GM19395 (cell line): ENCODE measurements at regions not wholly inside any gene's neighbourhood (a gene's known extent, or its start where the extent isn't known, plus 50 kb on each side); places are given as distances from the start of the nearest gene placed in this dataset.

ENCODE experiments used
- ATAC-seq: cut with Tn5 transposase; IDR thresholded peaks from one replicate; pipeline ENCODE4 v1.9.1; 2021; ENCODE audit warnings: mild to moderate bottlenecking, moderate library complexity; ENCODE audit not compliant: unreplicated experiment

DNA sequence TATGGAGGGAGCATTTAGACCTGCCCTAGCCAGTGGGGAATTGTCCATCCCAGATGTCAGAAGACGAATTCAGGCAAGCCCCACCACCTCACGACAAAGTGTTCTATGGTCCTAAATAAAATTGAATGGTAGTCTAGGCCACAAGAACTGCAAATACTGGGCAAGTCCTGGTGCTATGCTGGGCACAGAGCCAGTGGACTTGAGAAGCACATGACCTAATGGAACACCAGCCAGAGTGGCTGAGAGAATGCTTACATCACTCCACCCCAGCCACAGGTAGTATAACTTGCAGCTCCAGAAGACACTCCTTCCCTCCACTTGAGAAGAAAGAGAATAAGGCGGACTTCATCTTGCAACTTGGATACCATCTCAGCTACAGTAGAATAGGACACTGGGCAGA, 567.3 kb upstream of the CXADR start:
- ATAC-seq = no peak

DNA sequence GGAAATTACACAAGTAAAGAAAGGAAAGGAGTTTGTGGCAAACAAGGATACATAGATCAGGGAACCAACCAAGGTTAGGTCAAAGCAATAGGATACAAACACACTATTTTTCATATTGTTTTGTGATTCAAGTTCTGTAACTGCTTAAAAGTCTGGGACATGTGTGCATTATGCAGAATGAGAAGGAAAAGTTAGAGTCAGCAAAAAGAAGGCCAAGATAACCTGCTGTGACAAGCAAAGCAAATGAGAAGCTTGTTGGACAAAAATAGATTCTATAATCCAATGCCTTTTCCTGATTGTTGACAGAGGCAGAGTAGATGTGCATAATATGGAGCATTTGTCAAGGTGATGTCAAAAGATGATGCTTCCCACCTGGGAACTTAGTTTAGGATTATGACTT, 556.0 kb upstream of the CXADR start:
- ATAC-seq = no peak

DNA sequence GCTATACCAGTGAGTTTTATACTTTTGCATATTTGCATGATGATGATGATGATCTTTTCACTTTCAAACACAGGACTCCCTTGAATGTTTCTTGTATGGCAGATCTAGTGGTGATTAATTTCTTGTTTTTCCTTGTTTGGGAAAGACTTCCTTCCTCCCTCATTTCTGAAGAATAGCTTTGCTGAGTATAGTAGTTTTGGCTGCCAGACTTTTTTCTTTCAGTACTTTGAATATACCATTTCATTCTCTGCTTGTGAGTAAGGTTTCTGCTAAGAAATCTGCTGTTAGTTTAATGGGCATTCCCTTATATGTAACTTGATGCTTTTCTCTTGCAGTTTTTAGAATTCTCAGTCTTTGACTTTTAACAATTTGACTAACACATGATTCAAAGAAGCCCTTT, 547.4 kb upstream of the CXADR start:
- no peak for ATAC-seq

DNA sequence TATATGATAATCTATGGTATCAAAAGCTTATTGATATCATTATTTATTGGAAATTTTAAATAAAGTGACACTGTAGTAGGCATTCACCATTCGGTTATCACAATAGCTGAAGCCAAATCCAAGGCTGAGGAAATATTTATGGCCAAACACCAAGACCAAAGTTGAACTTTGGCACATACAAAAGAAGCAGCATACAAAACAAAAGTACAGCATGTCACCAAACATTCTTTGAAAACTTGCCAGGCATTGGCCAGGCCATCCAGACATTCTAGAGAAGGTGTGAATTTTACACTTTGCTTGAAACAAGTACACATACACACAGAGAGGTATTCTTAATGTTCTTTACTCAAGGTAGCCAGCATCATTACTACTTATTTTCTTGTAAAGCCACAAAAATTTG, 544.4 kb upstream of the CXADR start:
- ATAC-seq = no peak

DNA sequence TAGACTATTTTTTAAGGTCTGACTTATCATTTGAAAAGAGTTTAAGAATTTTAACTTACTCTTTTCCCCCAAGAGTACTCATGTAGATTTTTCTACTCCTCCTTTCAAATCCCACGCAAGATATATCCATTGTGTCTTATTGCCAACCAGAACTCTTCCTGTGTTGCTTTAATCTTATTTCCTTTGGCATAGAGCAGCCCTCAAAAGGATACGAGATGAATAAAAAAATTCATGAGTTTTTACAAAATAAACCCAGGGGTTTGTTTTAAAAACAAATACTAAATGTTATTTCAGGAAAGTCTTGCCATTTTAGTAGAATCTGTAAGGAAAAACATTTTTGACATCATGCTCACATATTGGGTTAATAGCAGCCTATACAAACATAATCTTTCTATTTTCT, 543.2 kb upstream of the CXADR start:
- no peak for ATAC-seq

DNA sequence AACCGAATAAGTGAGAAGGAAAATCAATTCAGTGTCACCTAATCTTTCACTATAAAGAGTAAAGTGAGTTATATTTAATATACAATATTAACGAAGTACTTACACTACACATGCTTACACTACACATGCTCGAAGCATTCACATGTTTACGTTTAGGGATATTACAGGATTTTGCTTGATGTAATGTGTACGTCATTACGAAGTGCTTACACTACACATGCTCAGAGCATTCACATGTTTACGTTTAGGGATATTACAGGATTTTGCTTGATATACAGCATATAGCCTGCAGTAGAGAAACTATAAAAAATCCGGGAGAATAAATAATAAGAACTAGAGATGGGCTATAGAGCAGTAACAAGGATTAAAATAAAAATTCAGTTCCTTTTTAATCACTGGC, 538.8 kb upstream of the CXADR start:
- ATAC-seq = no peak

DNA sequence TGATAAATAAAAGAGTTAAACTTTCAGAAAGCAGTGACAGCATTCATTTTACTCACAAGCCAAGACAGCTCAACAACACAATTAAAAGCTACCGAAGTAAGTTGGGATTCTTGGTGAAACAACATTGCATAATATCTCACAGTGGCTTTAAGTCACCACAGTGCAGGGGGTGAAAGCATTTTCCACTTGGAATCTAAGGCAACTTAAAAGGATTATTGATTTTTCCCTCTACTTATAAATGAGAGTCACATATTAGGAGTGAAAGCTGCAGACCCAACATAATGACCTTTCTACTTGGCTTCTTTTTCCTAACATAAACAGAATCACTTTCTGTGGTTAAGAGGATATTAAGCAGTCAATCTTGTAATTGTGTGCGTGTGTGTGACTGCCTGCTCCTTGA, 536.6 kb upstream of the CXADR start:
- no peak for ATAC-seq

DNA sequence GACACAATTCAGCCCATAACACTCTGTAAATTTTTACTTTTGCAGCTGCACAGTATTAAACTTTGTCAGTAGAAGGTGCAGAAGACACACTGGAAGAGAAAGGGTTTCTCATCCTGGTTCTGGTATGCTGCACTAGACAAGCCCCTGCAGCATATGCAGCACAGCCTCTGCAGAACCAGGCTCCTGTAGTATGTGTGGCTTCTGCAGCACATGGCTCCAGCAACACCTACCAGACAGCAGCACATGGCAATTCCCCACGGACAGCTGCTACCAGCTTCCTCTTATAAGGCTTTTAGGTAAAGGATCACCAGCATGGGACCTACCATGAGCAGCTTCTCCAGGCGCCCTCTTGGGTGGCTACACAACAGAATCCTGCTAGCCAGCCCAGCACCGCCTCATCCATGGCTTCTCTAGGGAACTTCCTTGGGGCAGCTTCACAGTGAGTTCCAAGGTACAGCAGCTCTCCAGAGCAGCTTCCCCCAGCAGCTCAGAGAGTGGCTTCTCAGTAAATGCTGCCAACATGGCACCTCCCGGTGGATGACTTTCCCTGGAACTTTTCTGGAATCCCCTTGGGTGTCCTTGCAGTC, 534.4 kb upstream of the CXADR start:
- no peak for ATAC-seq

DNA sequence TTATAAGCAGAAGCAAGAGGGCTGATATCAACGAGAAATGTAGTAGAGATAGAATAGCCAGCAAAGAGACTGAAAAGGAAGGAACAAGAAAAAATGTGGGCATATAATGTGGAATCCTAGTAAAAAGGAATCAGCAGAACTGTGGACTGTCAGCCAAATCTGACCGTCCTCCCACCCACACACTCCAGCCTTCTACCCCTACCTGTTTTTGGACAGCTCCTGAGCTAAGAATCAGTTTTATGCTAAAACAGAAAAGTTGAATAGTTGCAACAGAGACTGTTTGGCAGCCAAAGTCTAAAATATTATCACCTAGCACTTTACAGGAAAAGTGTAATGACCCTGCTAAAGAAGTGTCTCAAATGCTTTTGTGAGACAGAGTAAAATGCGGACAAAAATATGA, 533.3 kb upstream of the CXADR start:
- ATAC-seq = no peak

DNA sequence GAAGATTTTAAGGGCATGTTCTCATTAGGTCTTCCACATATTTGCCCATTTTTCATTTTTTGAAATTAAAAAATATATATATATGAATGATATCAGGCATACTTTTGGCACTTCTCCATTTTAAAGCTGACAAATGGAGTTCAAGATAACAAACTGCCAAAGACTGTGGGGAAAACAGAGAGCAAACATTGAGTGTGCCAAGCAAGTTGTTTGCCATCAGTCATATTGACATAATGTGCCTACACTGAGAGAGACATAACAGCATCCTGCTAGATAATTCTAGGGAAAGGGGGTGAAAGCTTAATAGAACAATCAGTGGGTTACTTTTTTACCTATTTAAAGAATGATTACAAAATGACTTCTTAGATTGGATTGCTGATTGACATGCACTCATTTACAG, 529.4 kb upstream of the CXADR start:
- no peak for ATAC-seq

DNA sequence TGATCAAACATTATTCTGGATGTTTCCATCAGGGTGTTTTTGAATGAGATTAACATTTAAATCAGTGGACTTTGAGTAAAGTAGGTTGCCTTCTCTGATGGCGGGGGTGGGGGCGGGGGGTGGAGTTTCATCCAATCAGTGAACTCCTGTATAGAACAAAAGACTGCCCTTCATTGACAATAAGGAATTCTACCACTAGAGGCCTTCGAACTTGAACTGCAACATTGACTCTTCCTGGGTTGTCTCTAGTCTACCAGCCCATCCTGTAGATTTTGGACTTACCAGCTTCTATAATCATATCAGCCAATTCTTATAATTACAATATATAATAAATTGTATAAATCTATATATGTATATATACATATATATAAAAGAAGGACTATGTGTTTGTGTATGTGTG, 520.4 kb upstream of the CXADR start:
- ATAC-seq = no peak

DNA sequence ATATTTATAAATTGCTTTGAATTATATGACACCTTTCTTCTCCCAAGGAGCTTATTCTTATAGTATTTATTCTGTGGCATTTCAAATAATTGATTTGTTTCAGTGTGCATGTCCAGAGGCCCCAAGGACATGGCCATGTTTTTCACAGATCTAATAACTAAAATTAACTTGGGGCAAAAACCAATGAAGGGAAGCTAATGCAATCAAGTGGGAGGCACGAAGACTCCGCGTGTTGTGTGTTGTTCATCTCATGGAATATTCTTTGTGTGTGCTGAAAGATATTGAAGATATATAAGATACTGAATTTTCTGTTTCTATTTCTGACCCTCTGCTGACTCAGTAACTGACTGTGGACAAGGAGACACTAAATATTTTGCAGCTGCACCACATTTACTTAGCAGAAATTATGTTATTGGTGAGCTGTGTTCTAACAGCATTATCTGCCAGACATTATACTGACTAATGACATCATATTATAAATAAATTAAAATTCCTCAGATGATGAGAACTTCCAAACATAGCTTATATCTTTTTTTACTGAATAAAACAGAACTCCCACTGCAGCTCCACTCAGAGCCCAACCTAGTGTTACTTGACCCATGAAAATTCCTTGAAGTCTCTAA, 519.3 kb upstream of the CXADR start:
- no peak for ATAC-seq

DNA sequence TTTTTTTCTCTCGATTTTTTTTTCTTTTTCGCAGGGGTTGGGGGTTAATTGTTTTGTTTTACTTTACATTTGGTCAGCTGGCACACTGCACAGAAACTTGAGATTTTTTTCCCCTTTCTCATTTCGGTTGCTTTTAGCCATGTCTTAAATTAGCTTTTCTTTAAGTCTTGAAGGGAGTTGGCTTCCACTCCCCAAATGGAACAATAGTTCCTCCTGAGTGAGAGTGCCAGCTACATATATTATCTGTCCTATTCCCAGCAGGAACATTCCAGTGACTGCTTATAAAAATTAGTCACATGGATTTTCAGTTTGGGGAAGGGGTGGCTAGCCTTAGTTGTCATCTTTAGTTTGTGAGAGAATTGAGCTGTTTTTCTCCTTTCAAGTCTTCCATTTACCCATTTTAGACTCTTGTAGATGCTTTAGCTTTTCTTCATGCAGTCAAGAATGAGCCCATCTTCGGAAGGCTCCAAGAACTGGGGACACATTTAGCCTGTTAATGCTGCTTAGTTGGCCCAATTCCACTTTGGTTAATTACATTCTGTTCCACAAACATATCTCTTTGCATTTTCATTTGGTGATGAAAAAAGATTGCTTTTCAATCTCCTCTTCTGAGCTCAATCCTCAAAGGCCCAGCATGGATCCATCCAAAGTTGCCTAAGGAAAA, 510.1 kb upstream of the CXADR start:
- ATAC-seq = no peak

DNA sequence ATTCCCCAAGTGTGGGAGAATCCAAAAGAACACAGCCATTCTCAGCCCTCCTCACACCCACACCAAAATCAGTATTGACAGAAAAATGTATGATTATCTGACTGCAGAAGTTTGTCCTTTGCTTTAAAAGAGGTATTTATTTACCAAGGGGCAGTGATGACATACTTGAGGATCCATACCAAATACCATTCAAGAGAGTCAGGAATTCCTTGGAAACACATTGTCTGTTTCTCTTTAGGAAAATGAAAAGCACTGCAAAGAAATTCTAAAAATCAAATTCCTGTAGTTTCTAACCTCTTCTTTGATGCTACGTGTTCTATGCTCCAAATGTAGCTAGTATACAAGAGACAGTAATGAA, 509.6 kb upstream of the CXADR start:
- ATAC-seq = no peak

DNA sequence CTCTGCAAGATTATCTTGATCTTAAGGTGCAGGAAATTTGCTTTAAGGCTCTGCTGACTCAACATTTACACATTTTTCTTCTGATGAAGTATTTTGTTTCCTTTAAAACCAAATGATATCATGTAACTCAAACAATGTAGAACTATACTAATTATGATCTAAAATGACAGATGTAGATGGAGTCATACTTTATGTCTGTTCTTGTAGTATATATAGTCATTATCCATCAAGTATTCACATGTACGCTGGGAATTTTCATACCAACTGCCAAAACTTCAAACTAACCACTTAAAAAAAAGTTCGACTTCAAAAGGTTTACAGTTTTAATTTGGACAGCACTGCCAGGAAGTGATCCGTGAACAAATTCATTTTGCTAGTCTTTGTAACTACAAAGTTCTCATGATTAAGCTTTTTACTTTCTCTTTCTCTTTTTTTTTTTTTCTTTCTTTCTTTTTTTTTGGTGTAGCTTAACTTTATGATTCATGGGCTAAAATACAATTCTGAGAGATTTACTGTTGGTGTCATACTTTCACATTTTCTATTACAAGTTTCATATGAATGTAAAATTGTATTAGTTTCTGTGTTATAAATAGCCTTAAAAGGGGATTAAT, 509.0 kb upstream of the CXADR start:
- no peak for ATAC-seq

DNA sequence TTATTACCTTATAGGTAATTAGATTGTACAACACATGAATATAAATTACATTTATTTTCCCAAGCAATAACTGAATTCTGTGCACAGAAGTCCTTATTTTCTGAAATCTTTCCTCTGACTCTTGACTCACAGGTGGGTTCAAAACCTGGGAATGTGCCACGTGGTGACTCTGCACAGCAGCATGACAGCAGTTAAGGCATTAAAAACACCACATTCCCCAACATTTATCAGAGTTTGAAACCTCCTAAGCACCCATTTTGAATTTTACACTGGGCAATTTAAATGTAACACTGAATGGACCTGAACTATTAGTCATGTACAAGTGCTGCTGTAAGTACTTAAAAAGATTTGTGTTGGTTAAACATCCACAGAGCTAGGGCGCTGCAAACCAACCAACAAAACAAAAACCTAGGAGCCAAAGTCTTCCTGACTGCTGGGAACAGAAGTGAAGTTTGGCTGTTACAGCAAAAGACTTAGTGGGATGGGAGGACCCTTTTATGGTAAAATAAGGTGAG, 480.6 kb upstream of the CXADR start:
- ATAC-seq = no peak

DNA sequence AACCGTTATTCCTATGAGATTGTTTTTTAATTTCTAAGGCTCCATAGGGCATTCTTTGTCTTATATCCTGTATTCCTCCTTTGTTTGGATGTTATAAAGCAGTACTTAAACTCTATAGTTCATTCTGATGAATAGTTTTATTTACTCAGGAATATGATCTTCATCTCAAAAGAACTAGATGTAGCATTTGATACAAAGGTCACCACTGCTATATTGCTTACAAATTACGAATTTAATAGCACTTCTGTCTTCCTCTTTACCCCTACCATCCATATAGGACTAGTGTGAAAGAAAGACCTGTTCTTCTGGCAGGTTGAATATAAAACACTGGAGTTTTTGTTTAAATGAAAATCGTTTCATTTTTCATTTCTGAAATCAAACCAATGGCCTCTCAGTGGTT, 468.1 kb upstream of the CXADR start:
- no peak for ATAC-seq

DNA sequence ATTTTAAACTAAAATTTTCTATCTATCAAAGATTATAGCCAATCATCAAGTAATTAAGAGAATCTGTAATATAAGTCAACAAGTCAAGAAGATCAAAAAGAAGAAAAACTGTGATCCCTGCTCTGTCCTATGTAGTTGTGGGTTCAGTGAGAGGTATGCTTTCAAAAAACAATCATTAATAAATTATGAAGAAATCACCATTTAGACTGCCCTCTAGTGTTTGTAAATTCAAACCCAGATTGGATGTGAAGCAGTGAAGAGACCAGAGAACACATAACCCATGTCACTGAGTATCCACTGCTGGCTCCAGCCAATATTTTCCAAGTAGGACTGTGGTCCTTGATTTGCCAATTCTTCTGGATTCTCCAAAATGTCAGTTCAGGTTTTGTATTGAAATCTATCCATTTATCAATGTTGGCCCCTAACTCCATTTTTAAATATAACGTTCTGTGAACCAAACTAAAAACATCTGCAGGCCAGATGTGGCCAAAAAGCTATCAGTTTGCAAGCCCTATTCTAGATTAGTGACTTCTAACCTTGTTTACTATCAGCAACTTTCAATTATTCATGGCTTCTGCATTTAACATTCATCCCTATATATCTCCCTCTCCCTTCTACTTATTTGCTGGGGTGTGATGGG, 467.5 kb upstream of the CXADR start:
- no peak for ATAC-seq

DNA sequence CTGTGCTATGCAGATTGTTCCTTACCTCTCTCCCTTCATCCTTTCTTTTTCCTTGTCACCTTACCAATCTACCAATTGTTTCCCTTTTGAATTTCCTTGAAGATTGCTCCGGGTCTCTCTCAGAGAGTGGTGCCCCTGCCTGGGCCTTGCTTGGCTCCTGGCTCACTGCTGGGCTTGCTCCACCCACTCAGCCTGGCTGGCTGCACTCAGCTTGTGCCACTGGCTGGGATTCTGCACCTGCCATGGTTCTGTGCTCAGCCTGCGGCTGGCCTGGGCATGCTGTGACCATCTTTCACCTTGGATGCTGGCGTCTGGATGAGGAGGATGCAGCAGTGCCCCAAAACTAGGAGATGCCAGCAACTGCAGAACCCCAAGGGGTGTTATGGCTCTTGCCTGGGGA, 463.9 kb upstream of the CXADR start:
- ATAC-seq = no peak

DNA sequence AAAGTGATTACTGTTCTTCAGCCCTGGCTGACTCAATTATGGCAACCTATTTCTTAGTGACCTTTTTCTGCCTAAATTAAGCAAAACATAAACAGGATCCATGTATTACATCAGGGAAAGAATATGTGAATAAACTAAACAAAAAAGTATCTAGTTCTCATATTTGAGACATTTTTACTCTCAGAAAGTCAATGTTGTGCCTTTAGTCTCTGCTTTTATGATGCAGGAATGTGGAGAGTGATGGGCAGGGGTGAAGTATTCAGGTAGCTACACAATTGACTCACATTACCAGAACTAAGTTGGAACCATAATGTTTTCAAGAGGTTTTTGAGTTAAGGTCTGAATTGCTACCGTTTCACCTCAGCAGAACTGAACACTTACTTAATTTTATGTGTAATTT, 462.7 kb upstream of the CXADR start:
- no peak for ATAC-seq

DNA sequence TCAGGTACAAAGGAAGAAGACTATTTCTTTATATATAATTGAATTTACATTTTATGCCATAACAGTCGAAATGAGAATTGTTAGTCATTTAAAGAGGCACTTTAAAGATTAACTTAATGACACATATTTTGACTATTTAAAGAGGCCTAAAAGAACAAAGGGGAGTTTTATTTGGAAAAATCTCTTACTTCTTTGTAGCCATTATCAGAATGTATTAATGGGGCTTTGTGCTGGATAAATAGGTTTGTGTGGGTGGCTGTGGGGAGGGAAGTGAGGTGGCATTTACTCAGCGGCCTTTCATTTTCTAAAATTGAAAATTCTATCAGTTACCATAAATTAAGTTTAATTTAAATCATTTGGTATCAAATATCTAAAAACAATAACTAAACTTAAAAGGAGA, 462.2 kb upstream of the CXADR start:
- no peak for ATAC-seq

DNA sequence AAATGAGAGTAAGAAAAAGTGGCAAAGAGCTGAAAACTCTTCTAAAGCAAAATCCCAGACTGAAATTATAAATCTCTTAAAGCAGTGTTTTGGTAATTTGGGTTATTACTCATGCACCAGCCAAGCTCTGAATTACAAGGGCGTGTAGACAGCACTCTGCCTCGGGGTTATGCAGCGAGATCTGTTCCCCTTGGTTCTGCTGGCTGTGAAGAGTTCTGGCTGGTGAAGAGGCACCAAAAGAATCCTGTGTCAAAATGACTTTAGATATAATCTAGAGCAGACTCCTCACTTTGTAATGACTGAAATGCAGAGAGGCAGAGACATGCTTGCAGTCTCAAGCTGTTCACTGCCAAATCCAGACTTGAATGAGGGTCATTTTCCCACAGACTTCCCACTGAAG, 461.8 kb upstream of the CXADR start:
- no peak for ATAC-seq
